HepG2 (cell line): ENCODE measurements at regions not wholly inside any gene's neighbourhood (a gene's known extent, or its start where the extent isn't known, plus 50 kb on each side); places are given as distances from the start of the nearest gene placed in this dataset.
A peak's percentile ranks its signal among the peaks of the same experiment; 100 is the strongest.

Experiments
- ATAC-seq: fragments of 200-7000 bp; cut with Tn5 transposase; 3 replicates; pipeline ENCODE4 v1.9.1; 2020; ENCODE audit warnings: mild to moderate bottlenecking, moderate library complexity
- BruUV-seq: library from RNA; stranded (reverse); fragments of 400-500 nt; replicated peaks from 2 replicates; lab custom pipeline; 2021; lab: Mats Ljungman, UMichigan
- CTCF ChIA-PET: fragments of 300-600 bp; formaldehyde crosslinking; extraction: SDS; loops from one replicate; lab custom pipeline; 2021; ENCODE audit warnings: low total read pairs, inconsistent platforms, low intra/inter-chr PET ratio; lab: Yijun Ruan, JAX
- POLR2A ChIA-PET: fragments of 350-600 bp; sonication (Branson Sonifier 250); formaldehyde crosslinking; loops from one replicate; lab custom pipeline; 2020; ENCODE audit warnings: antibody characterized with exemption, inconsistent platforms; lab: Yijun Ruan, JAX
- DNase-seq: peaks from one replicate; pipeline ENCODE4 v3.0.0-alpha.2; 2015; ENCODE audit warnings: low spot score
- FAIRE-seq: peaks from 3 replicates; lab custom pipeline; 2011; peaks lifted over from hg19 to GRCh38; lab: Jason Lieb, UNC
- H2AFZ ChIP-seq: one replicate; pipeline ENCODE4 v1.6.1; 2011; ENCODE audit warnings: low read length, inconsistent platforms
- H3K27ac ChIP-seq: fragments of 300-600 bp; 3 replicates; pipeline ENCODE4 v1.8.0; 2011; ENCODE audit warnings: mixed run types, mild to moderate bottlenecking, mixed read lengths, low read length, inconsistent platforms; ENCODE audit not compliant: insufficient read depth; ENCODE audit errors: extremely low read length
- H3K27me3 ChIP-seq, 2 experiments: fragments of 200-600 bp in 1 of 2; 2 replicates in 1 of 2; 3 replicates in 1 of 2; pipeline versions ENCODE4 v1.6.0 to v1.8.0; 2011; ENCODE audit warnings: low read length in 2 of 2, mild to moderate bottlenecking in 2 of 2, moderate library complexity in 2 of 2, inconsistent platforms in 1 of 2; ENCODE audit not compliant: insufficient read depth in 2 of 2, control insufficient read depth in 1 of 2
- H3K36me3 ChIP-seq, 2 experiments: fragments of 200-600 bp in 1 of 2; replicated peaks in 1 of 2; 2 replicates in 1 of 2; 3 replicates in 1 of 2; pipeline versions ENCODE4 v1.5.1 to v1.8.0; 2011; ENCODE audit warnings: low read length in 2 of 2, inconsistent platforms in 1 of 2; ENCODE audit not compliant: insufficient read depth in 2 of 2, control insufficient read depth in 1 of 2
- H3K4me1 ChIP-seq: 2 replicates; pipeline ENCODE4 v1.5.1; 2012; ENCODE audit warnings: low read length, inconsistent platforms; ENCODE audit not compliant: insufficient read depth
- H3K4me2 ChIP-seq: 2 replicates; pipeline ENCODE4 v1.6.0; 2011; ENCODE audit warnings: low read depth, low read length, inconsistent platforms
- H3K4me3 ChIP-seq, 3 experiments: fragments of 200-600 bp in 1 of 3; sonication (generic), shearing (Covaris generic) in 1 of 3; replicated peaks in 1 of 3; 2 replicates each; pipeline ENCODE4 v1.5.1; 2011 to 2016; ENCODE audit warnings: low read length in 3 of 3, inconsistent platforms in 2 of 3, low read depth in 2 of 3, mild to moderate bottlenecking in 2 of 3, control low read depth in 1 of 3, mixed read lengths in 1 of 3; ENCODE audit not compliant: insufficient read depth in 1 of 3
- H3K79me2 ChIP-seq: one replicate; pipeline ENCODE4 v1.6.1; 2011; ENCODE audit warnings: low read length, inconsistent platforms; ENCODE audit not compliant: insufficient read depth
- H3K9ac ChIP-seq: 2 replicates; pipeline ENCODE4 v1.6.0; 2011; ENCODE audit warnings: mild to moderate bottlenecking, low read depth, low read length, inconsistent platforms; ENCODE audit not compliant: insufficient read depth
- H3K9me3 ChIP-seq: 2 replicates; pipeline ENCODE4 v1.5.1; 2012; ENCODE audit warnings: mild to moderate bottlenecking, low read length
- H4K20me1 ChIP-seq: 2 replicates; pipeline ENCODE4 v1.6.0; 2011; ENCODE audit warnings: inconsistent platforms, mild to moderate bottlenecking, low read length, moderate library complexity; ENCODE audit not compliant: insufficient read depth
- GATA4 ChIP-seq: sonication (generic); IDR thresholded peaks from 2 replicates; pipeline ENCODE4 v1.6.1; 2016; ENCODE audit warnings: antibody characterized with exemption, low read depth, borderline replicate concordance
- IRX3 ChIP-seq: sonication (generic); formaldehyde crosslinking; IDR thresholded peaks from 2 replicates; pipeline ENCODE4 v1.8.1; 2023; ENCODE audit warnings: mild to moderate bottlenecking, low read depth, missing genetic modification reagents, borderline replicate concordance
- NFE2L2 ChIP-seq: fragments of 150-350 bp; IDR thresholded peaks from 2 replicates; pipeline ENCODE4 v1.6.1; 2014; ENCODE audit warnings: low read length
- ZSCAN30 ChIP-seq: sonication (generic); formaldehyde crosslinking; IDR thresholded peaks from 2 replicates; pipeline ENCODE4 v1.5.0; 2020; ENCODE audit warnings: mild to moderate bottlenecking, missing genetic modification reagents
- ZSCAN9 ChIP-seq: IDR thresholded peaks from 2 replicates; pipeline ENCODE4 v1.6.1; 2016; ENCODE audit warnings: borderline replicate concordance
- WGBS: methylation state at CpG from one replicate; pipeline ENCODE4 v1.1.6; 2017; ENCODE audit warnings: low lambda C conversion rate; 5-methylcytosine and 5-hydroxymethylcytosine counted together
- in situ Hi-C: cut with HindIII; loops from 2 replicates; pipeline ENCODE4 v1.10.0; 2017; ENCODE audit warnings: low pct_unique_long_range_greater_than_20kb; ENCODE audit not compliant: extremely low pct_ligation_motif_present
- intact Hi-C: fragments of 100-400 bp; cut with micrococcal nuclease; formaldehyde crosslinking; loops from one replicate; pipeline ENCODE4 v1.10.0; 2022; ENCODE audit not compliant: unreplicated experiment
- TF ChIP-seq, protein P1 (sequence below): IDR thresholded peaks from 2 replicates; pipeline ENCODE4 v1.6.1; 2012; ENCODE audit warnings: low read depth, low read length, improper control_type of control experiment
- TF ChIP-seq, protein P2 (sequence below): sonication (generic); formaldehyde crosslinking; IDR thresholded peaks from 2 replicates; pipeline ENCODE4 v1.5.0; 2020; ENCODE audit warnings: mild to moderate bottlenecking, missing genetic modification reagents

DNA sequence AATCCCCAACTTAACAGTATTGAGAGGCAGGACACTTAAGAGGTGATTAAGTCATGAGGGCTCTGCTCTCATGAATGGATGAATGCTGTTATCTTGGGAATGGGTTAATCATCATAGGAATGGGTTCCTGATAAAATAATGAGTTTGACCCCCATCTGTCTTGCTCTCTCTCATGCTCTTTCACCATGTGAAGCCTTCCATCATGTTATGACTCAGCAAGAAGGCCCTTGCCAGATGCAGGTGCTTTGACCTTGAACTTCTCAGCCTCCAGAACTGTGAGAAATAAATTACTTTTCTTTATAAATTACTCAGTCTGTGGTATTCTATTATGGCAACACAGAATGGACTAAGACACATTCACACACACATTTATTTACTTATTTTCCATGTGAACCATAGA is 89.0 kb upstream of the PPM1H start:
- Histone ChIP-seq H3K9ac (no peak overlapping the region), H3K27me3 (peaks cover 0 to 2% of the 10 kb centered on the region in 2 experiments; a peak in 2 of 5 replicates), H4K20me1 (no peaks in the 10 kb centered on the region), H3K4me1 (no peaks in the 10 kb centered on the region), H3K4me2 (no peak overlapping the region), H3K9me3 (no peaks in the 10 kb centered on the region), H2AFZ (no peak overlapping the region), H3K4me3 (no peak overlapping the region), H3K27ac (no peak overlapping the region), H3K36me3 (no peaks in the 10 kb centered on the region), H3K79me2 (no peaks in the 10 kb centered on the region)
- ChIA-PET CTCF (no interaction called here), POLR2A (no interaction called here)
- BruUV-seq: no TSS peak
- no peak for DNase-seq
- intact Hi-C loops (no loop called here), in situ Hi-C loops (no loop called here)
- no peak for FAIRE-seq
- TF ChIP-seq NFE2L2 (peak; percentile 31; the same call in 1 of the 2 replicates), ZSCAN9 (CRISPR knock-in tag) (no peak), ZSCAN30 (no peak), GATA4 (no peak), IRX3 (CRISPR knock-in tag) (no peak)
- TF ChIP-seq, protein P1, sequence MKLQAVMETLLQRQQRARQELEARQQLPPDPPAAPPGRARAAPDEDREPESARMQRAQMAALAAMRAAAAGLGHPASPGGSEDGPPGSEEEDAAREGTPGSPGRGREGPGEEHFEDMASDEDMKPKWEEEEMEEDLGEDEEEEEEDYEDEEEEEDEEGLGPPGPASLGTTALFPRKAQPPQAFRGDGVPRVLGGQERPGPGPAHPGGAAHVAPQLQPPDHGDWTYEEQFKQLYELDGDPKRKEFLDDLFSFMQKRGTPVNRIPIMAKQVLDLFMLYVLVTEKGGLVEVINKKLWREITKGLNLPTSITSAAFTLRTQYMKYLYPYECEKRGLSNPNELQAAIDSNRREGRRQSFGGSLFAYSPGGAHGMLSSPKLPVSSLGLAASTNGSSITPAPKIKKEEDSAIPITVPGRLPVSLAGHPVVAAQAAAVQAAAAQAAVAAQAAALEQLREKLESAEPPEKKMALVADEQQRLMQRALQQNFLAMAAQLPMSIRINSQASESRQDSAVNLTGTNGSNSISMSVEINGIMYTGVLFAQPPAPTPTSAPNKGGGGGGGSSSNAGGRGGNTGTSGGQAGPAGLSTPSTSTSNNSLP: no peak
- ATAC-seq: no peak

DNA sequence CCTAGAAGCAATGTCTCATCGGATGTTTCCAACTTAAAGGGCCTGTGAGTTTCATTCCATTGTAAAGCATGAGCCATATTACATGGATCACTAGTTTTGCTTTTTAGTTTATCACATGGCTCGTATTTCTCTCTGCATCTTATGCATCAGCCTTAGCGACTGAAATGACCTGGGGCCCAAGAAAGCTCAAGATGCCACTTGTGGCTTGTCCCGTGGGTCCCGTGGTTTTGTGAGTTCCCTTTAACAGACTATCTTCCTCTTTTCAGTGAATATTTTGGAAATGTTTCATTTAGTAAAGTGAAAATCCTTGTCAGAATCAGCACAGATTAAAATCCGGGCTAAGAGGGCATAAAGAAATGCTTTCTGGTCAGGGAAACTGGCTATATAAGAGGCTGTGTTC is 86.2 kb upstream of the PPM1H start:
- in situ Hi-C loops: no loop called here
- Histone ChIP-seq H3K9me3 (no peaks in the 10 kb centered on the region), H2AFZ (no peak overlapping the region)
- FAIRE-seq: no peak
- TF ChIP-seq, protein P2, sequence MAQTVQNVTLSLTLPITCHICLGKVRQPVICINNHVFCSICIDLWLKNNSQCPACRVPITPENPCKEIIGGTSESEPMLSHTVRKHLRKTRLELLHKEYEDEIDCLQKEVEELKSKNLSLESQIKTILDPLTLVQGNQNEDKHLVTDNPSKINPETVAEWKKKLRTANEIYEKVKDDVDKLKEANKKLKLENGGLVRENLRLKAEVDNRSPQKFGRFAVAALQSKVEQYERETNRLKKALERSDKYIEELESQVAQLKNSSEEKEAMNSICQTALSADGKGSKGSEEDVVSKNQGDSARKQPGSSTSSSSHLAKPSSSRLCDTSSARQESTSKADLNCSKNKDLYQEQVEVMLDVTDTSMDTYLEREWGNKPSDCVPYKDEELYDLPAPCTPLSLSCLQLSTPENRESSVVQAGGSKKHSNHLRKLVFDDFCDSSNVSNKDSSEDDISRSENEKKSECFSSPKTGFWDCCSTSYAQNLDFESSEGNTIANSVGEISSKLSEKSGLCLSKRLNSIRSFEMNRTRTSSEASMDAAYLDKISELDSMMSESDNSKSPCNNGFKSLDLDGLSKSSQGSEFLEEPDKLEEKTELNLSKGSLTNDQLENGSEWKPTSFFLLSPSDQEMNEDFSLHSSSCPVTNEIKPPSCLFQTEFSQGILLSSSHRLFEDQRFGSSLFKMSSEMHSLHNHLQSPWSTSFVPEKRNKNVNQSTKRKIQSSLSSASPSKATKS: no peak
- TF ChIP-seq, all 625 proteins: peak for 0
- H3K36me3 ChIP-seq: no peaks in the 10 kb centered on the region
- 45% methylated on average over 6 of the region's 6 CpGs for WGBS
- DNase-seq (no peak), ATAC-seq (no peak)
- H4K20me1 ChIP-seq: no peaks in the 10 kb centered on the region
- no peaks in the 10 kb centered on the region for H3K79me2 ChIP-seq
- no peaks in the 10 kb centered on the region for H3K4me1 ChIP-seq
- ChIA-PET POLR2A (no interaction called here), CTCF (no interaction called here)
- no peak overlapping the region for H3K4me3 ChIP-seq
- BruUV-seq: no TSS peak
- no peak overlapping the region for H3K4me2 ChIP-seq
- no peak overlapping the region for H3K27ac ChIP-seq
- intact Hi-C loops: no loop called here
- no peak overlapping the region for H3K9ac ChIP-seq
- peaks cover 0 to 2% of the 10 kb centered on the region in 2 experiments; a peak in 2 of 5 replicates for H3K27me3 ChIP-seq
